ENCODE measurements at regions not wholly inside any gene's neighbourhood (a gene's known extent, or its start where the extent isn't known, plus 50 kb on each side); places are given as distances from the start of the nearest gene placed in this dataset.

DNA sequence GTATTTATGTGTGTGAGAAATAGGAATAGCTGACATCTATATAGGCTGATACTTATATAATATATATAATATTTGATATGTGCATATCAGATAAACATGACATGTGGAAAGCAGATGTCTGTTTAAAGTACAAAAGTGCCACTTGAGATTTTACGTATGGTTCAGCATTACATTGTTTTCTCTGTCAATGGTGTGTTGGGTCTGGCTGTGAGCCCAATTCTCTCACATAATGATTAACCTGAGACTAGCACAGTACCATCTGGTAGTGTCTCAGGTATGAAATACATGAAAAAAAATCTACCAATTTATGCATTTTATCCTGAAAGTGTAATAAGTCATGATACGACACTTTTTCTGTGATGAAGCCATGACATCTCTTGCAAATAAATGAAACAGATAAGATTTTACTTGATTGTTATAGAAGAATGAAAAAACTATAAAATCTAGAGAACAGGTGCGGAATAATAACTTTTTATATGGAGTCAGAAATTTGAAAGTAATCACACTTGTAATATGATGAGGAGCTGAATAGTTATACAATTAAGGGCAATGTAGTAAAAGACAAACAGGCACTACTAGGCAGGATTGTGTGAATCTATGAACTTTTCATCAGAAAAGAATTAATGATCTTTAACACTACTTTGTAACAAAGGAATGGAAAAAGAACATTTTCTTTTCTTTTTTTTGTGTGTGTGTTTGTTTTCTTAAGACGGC lies 1405.0 kb downstream of the OLFM4 start:
- TF ChIP-seq POLR2A (IDR thresholded peaks at IDR 0.05): no peak
- TF ChIP-seq, protein P1, sequence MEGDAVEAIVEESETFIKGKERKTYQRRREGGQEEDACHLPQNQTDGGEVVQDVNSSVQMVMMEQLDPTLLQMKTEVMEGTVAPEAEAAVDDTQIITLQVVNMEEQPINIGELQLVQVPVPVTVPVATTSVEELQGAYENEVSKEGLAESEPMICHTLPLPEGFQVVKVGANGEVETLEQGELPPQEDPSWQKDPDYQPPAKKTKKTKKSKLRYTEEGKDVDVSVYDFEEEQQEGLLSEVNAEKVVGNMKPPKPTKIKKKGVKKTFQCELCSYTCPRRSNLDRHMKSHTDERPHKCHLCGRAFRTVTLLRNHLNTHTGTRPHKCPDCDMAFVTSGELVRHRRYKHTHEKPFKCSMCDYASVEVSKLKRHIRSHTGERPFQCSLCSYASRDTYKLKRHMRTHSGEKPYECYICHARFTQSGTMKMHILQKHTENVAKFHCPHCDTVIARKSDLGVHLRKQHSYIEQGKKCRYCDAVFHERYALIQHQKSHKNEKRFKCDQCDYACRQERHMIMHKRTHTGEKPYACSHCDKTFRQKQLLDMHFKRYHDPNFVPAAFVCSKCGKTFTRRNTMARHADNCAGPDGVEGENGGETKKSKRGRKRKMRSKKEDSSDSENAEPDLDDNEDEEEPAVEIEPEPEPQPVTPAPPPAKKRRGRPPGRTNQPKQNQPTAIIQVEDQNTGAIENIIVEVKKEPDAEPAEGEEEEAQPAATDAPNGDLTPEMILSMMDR (IDR thresholded peaks at IDR 0.05): no peak
